Bronchial epithelial cell (primary cell): ENCODE measurements at regions not wholly inside any gene's neighbourhood (a gene's known extent, or its start where the extent isn't known, plus 50 kb on each side); places are given as distances from the start of the nearest gene placed in this dataset.

ENCODE experiments used
- DNase-seq: peaks from one replicate; pipeline ENCODE4 v3.0.0-alpha.2; 2010; ENCODE audit warnings: low read depth
- FAIRE-seq: peaks from 2 replicates; lab custom pipeline; 2011; peaks lifted over from hg19 to GRCh38; lab: Jason Lieb, UNC
- H3K27me3 ChIP-seq: 2 replicates; pipeline ENCODE4 v1.5.1; 2011; ENCODE audit warnings: low read length; ENCODE audit not compliant: control insufficient read depth, insufficient read depth
- H3K36me3 ChIP-seq: 2 replicates; pipeline ENCODE4 v1.5.1; 2011; ENCODE audit warnings: low read length; ENCODE audit not compliant: control insufficient read depth, insufficient read depth
- H3K4me3 ChIP-seq: 2 replicates; pipeline ENCODE4 v1.5.1; 2011; ENCODE audit warnings: mild to moderate bottlenecking, low read depth, low read length, control low read depth
- CTCF ChIP-seq: IDR thresholded peaks from 2 replicates; pipeline ENCODE4 v1.5.1; 2011; ENCODE audit warnings: mild to moderate bottlenecking, moderate library complexity, low read length, control low read depth, inconsistent platforms; ENCODE audit not compliant: insufficient read depth, severe bottlenecking

DNA sequence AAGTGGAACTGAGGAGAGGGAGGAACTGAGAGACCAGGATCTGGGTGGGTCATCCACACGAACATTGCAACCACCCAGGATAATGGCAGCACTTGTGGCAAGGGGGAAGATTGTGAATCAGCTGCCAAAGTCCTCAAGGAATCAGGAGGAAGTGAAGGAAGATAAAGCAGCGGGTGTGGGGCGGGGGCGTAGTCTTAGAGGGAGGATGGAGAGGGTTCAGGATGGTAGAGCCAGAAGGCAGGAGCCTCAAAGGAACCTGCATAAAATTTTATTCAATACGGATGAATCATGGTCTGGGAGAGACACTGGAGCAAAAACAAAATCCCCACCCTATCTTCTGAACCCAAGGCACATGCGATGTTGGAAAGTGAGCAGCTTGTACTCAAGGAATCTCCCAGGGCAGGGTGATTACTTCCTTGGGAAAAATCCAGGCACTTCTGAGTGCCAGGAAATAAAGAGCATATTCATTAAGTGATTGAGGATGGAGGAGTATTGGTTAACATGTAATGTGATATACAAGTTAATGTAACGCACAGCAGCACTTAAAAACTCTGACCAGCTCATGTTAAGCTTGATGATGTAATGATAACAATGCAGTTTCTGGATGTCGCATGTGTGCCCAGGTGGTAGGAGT lies 82.0 kb upstream of the B3GAT2 start:
- no peaks in the 10 kb centered on the region for H3K36me3 ChIP-seq
- no peak for FAIRE-seq
- DNase-seq: peak; percentile 3
- no peak for TF ChIP-seq CTCF
- peaks cover 10% of the 10 kb centered on the region for H3K27me3 ChIP-seq
- no peak overlapping the region for H3K4me3 ChIP-seq

GRCh38 chr6:71040043-71040442 lies 83.2 kb upstream of the B3GAT2 start:
- DNase-seq: no peak
- no peak for TF ChIP-seq CTCF
- no peak for FAIRE-seq
- Histone ChIP-seq H3K36me3 (no peaks in the 10 kb centered on the region), H3K4me3 (no peak overlapping the region), H3K27me3 (peaks cover 10% of the 10 kb centered on the region)

- no peak overlapping the region for H3K4me3 ChIP-seq
- FAIRE-seq (no peak), DNase-seq (no peak)
- TF ChIP-seq CTCF: no peak
- no peaks in the 10 kb centered on the region for H3K36me3 ChIP-seq
- peaks cover 10% of the 10 kb centered on the region for H3K27me3 ChIP-seq
Observed at GRCh38 chr6:71040841-71041240, 84.0 kb upstream of the B3GAT2 start.

DNA sequence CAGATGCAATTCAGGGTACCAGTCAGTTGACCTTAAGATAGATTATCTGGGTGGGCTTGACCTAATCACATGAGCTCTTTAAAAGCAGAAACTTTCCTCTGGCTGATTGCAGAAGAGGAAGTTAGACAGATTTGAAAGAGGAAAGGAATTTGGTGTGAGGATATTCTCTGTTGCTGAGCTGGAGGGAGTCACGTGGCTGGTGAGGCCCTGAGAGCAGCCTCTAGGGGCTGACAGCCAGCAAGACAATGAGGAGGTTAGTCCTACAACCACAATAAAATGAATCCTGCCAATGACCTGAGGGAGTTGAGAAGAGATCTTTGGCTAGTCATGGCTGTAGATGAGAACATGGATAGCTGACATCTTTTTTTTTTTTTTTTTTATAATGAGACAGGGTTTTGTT lies 87.0 kb upstream of the B3GAT2 start:
- DNase-seq (peak; percentile 5), FAIRE-seq (no peak)
- no peak overlapping the region for H3K4me3 ChIP-seq
- H3K36me3 ChIP-seq: no peaks in the 10 kb centered on the region
- H3K27me3 ChIP-seq: peaks cover 6% of the 10 kb centered on the region
- no peak for TF ChIP-seq CTCF

- Histone ChIP-seq H3K27me3 (peaks cover 6% of the 10 kb centered on the region), H3K4me3 (no peak overlapping the region), H3K36me3 (no peaks in the 10 kb centered on the region)
- DNase-seq (no peak), FAIRE-seq (no peak)
- no peak for TF ChIP-seq CTCF
Observed at GRCh38 chr6:71044753-71045152, 87.9 kb upstream of the B3GAT2 start.

DNA sequence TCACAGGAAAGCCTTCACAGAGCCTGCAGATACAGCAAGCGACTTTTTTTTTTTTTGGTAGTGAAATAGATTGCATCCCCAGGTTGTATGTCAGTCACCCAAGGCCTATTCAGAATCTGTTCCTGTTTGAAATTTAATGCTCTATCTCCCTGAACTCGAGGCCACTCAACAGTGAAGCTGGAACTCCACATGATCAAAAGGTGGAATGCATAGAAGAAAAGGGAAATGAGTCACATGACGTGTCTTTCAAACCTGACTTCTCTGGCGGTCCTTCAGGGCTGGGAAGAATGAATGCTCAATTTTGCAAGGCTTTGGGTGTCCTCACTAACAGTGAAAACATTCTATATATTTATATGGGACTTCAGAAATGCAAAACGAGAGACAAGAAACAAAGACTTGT lies 88.4 kb upstream of the B3GAT2 start:
- DNase-seq: no peak
- Histone ChIP-seq H3K36me3 (no peaks in the 10 kb centered on the region), H3K4me3 (no peak overlapping the region), H3K27me3 (peaks cover 2% of the 10 kb centered on the region)
- no peak for FAIRE-seq
- no peak for TF ChIP-seq CTCF
